ENCODE measurements at regions not wholly inside any gene's neighbourhood (a gene's known extent, or its start where the extent isn't known, plus 50 kb on each side); places are given as distances from the start of the nearest gene placed in this dataset.
"Not testable (repeated sequence)": the region's sequence is repeated elsewhere in the genome, so short reads cannot be mapped to it uniquely, and the experiment has no call there.

- DNase-seq = no peak
Observed at GRCh38 chr18:60905699-60906098, 427.5 kb upstream of the CDH20 start.

- DNase-seq = no peak
Observed at GRCh38 chr18:60910534-60910933, 422.7 kb upstream of the CDH20 start.

GRCh38 chr18:60911504-60911903 lies 421.7 kb upstream of the CDH20 start:
- DNase-seq = no peak

- no peak for DNase-seq
Observed at GRCh38 chr18:60915160-60915559, 418.1 kb upstream of the CDH20 start.

DNA sequence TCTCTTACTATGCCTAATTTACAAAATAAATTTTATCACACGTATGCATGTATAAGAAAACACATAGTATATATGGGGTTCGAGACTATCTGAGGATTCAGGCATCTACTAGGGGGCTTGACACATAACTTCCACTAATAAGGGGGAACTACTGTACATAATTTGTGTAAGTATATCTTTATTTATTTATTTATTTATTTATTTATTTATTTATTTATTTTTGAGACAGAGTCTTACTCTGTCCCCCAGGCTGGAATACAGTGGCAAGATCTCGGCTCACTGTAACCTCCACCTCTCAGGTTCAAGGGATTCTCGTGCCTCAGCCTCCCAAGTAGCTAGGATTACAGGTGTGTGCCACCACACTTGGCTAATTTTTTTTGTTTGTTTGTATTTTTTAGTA lies 414.4 kb upstream of the CDH20 start:
- not testable (repeated sequence) for DNase-seq

- DNase-seq = no peak
Observed at GRCh38 chr18:60925892-60926291, 407.3 kb upstream of the CDH20 start.

- DNase-seq = no peak
Observed at GRCh38 chr18:60929966-60930365, 403.3 kb upstream of the CDH20 start.

- DNase-seq = no peak
Observed at GRCh38 chr18:60935041-60935910, 398.0 kb upstream of the CDH20 start.

DNA sequence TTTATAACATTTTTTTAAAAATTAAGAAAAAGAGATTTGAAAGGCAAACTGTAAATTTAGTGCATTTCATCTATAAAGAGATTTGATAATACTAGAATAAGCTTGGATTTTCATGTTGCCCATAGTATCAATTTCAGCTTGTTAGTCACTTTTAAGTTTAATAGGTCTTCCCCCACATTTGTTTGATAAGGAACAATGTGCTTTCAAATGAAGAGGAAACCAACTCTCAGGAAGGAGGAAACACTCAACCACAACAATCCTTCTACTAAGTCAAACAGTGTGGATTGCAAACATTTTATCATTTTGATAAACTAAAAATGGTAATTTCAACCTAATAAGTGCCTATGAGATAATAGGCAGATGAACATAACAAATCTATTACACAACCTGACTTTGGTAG lies 397.1 kb upstream of the CDH20 start:
- no peak for DNase-seq

GRCh38 chr18:60943297-60943696 lies 389.9 kb upstream of the CDH20 start:
- DNase-seq = no peak

DNA sequence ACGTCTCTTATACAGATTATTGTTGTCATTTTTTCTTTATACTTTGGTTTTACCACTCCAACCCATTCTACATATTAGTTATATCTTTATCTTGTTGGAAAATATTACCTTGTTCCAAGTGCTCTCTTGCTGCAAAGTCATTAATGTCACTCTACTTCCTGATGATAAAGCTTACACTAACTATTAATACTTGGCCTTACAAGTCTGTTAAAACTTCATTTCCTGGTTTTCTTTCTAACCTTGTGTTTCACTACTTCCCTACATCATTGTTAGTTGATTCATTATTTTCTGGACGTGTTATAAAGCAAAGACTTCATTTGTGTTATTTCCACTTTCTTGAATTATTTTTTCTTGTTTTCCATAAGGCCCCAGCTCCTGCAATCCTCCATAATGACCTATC lies 382.6 kb upstream of the CDH20 start:
- no peak for DNase-seq

GRCh38 chr18:60951091-60951490 lies 382.1 kb upstream of the CDH20 start:
- no peak for DNase-seq

- no peak for DNase-seq
Observed at GRCh38 chr18:60962625-60963024, 370.6 kb upstream of the CDH20 start.

- no peak for DNase-seq
Observed at GRCh38 chr18:60965856-60966255, 367.4 kb upstream of the CDH20 start.

- no peak for DNase-seq
Observed at GRCh38 chr18:60966876-60967275, 366.4 kb upstream of the CDH20 start.

- DNase-seq = no peak
Observed at GRCh38 chr18:60975420-60975819, 357.8 kb upstream of the CDH20 start.

DNA sequence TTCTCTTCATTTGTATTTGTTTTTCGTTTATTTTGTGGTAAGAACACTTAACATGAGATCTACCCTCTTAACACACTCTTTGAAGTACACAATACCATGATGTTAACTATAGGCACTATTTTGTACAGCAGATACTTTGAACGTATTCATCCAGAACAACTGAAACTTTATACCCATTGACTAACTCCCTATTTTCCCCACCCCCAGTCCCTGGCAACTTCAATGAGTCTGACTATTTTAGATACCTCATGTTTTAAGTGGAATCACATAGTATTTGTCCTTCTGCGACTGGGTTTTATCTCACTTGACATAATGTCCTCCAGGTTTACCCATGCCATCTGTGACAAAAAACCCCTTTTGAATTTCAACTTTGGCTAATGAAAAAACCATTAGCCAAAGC lies 356.3 kb upstream of the CDH20 start:
- DNase-seq = no peak

GRCh38 chr18:60978338-60978737 lies 354.9 kb upstream of the CDH20 start:
- DNase-seq = no peak

GRCh38 chr18:60980422-60981005 lies 352.7 kb upstream of the CDH20 start:
- DNase-seq = no peak

DNA sequence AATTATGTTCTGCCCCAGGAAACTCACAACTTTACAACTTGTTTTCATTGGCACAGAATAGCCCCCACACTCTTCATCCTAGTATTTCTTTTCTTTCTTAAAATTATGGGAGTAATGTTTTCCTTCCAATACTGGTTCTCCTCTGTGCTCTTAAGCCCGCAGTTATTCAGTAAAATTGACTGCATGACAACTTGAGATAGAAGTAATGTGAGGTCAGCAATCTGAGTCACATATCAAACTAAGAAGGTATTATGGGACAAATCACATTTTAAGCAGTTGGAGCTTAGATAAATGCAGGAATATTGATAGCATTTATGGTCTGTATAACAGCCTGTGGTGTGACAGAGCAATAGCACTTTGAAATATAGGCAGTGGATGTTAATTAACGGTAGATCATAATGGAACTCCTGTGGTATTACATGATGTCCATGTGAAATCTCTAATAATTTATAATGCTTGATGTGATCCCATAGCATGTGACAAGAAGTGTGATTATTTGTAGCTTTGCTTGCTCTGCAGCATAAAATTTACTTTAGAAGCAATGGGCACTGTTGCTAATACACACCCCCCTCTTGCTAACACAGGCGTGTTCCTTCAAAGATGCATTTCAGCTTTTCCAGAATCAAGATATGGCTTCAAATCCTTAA lies 351.4 kb upstream of the CDH20 start:
- no peak for DNase-seq

GRCh38 chr18:60982329-60982695 lies 350.9 kb upstream of the CDH20 start:
- no peak for DNase-seq

DNA sequence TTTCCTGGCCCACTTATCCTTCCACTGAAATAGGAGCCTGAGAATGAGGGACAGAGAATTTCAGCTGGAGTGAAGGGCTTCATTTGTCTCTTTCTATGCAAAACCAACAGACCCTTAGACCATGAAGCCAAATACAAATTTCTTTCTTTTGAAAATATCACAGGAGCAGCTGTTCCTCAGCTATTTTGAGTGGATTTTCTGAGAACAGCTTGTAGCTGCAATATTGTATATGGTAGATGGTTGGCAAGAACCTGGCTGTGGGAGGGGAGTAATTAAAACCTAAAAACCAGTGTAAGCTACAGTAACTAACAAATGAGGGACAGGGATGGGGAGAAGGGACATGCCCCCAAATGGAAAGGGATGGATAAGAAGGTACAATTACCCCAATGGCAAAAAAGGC lies 350.3 kb upstream of the CDH20 start:
- DNase-seq = no peak

DNA sequence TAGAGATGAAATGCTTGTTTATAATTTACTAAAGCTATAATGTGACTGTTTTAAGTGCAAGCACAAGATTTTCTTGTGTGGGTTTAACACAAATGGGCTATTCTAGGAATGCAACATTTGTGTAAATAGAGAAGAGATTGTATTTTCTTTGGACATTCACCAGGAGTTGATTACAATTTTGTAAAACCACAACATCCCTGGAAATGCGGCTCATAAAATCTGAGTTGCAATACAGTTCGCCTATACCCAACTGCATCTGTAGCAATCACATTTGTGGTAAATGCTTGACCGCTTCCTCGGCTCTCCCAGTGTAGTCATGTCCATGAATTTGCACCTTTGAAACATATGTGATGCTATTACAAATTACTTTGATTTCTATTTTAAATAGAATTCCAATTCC lies 348.7 kb upstream of the CDH20 start:
- DNase-seq = no peak

- DNase-seq = no peak
Observed at GRCh38 chr18:60987963-60988362, 345.3 kb upstream of the CDH20 start.
